ENCODE measurements at regions not wholly inside any gene's neighbourhood (a gene's known extent, or its start where the extent isn't known, plus 50 kb on each side); places are given as distances from the start of the nearest gene placed in this dataset.
"Not testable (repeated sequence)": the region's sequence is repeated elsewhere in the genome, so short reads cannot be mapped to it uniquely, and the experiment has no call there.

- not testable (repeated sequence) for H3K36me3 Mint-ChIP-seq (ENCODE audit: unreplicated experiment); DNase-seq (ENCODE audit: extremely low spot score, unreplicated experiment); H3K27me3 Mint-ChIP-seq (ENCODE audit: unreplicated experiment); H3K4me1 Mint-ChIP-seq (ENCODE audit: unreplicated experiment); H3K27ac Mint-ChIP-seq (ENCODE audit: unreplicated experiment); H3K4me3 Mint-ChIP-seq (ENCODE audit: unreplicated experiment)
- H3K9me3 Mint-ChIP-seq (ENCODE audit: unreplicated experiment): peaks cover 60% of the 10 kb centered on the region
Observed at GRCh38 chr4:49575250-49575649, 589.2 kb downstream of the CWH43 start.

- H3K27me3 Mint-ChIP-seq (ENCODE audit: unreplicated experiment); DNase-seq (ENCODE audit: extremely low spot score, unreplicated experiment); H3K4me3 Mint-ChIP-seq (ENCODE audit: unreplicated experiment); H3K36me3 Mint-ChIP-seq (ENCODE audit: unreplicated experiment); H3K27ac Mint-ChIP-seq (ENCODE audit: unreplicated experiment); H3K4me1 Mint-ChIP-seq (ENCODE audit: unreplicated experiment): not testable (repeated sequence)
- peaks cover 43% of the 10 kb centered on the region for H3K9me3 Mint-ChIP-seq (ENCODE audit: unreplicated experiment)
Observed at GRCh38 chr4:49578371-49578770, 592.3 kb downstream of the CWH43 start.

GRCh38 chr4:49578899-49579298 is 592.8 kb downstream of the CWH43 start:
- DNase-seq (ENCODE audit: extremely low spot score, unreplicated experiment): peak; percentile 74
- H3K27ac Mint-ChIP-seq (ENCODE audit: unreplicated experiment); H3K4me1 Mint-ChIP-seq (ENCODE audit: unreplicated experiment); H3K36me3 Mint-ChIP-seq (ENCODE audit: unreplicated experiment); H3K4me3 Mint-ChIP-seq (ENCODE audit: unreplicated experiment); H3K27me3 Mint-ChIP-seq (ENCODE audit: unreplicated experiment): not testable (repeated sequence)
- peaks cover 39% of the 10 kb centered on the region for H3K9me3 Mint-ChIP-seq (ENCODE audit: unreplicated experiment)

GRCh38 chr4:49580166-49580565 is 594.1 kb downstream of the CWH43 start:
- not testable (repeated sequence) for H3K27me3 Mint-ChIP-seq (ENCODE audit: unreplicated experiment); H3K27ac Mint-ChIP-seq (ENCODE audit: unreplicated experiment); H3K4me3 Mint-ChIP-seq (ENCODE audit: unreplicated experiment); H3K4me1 Mint-ChIP-seq (ENCODE audit: unreplicated experiment); H3K36me3 Mint-ChIP-seq (ENCODE audit: unreplicated experiment)
- H3K9me3 Mint-ChIP-seq (ENCODE audit: unreplicated experiment): peaks cover 30% of the 10 kb centered on the region
- peak; percentile 84 for DNase-seq (ENCODE audit: extremely low spot score, unreplicated experiment)

GRCh38 chr4:49588401-49588800 is 602.3 kb downstream of the CWH43 start:
- not testable (repeated sequence) for H3K9me3 Mint-ChIP-seq (ENCODE audit: unreplicated experiment); H3K27me3 Mint-ChIP-seq (ENCODE audit: unreplicated experiment)

GRCh38 chr4:49618436-49618835 is 632.4 kb downstream of the CWH43 start:
- H3K36me3 Mint-ChIP-seq (ENCODE audit: unreplicated experiment); H3K27me3 Mint-ChIP-seq (ENCODE audit: unreplicated experiment); H3K4me3 Mint-ChIP-seq (ENCODE audit: unreplicated experiment); H3K27ac Mint-ChIP-seq (ENCODE audit: unreplicated experiment); DNase-seq (ENCODE audit: extremely low spot score, unreplicated experiment); H3K4me1 Mint-ChIP-seq (ENCODE audit: unreplicated experiment); H3K9me3 Mint-ChIP-seq (ENCODE audit: unreplicated experiment): not testable (repeated sequence)

More at GRCh38 chr4:49588401-49588800, 602.3 kb downstream of the CWH43 start:
- H3K4me3 Mint-ChIP-seq (ENCODE audit: unreplicated experiment); H3K4me1 Mint-ChIP-seq (ENCODE audit: unreplicated experiment); DNase-seq (ENCODE audit: extremely low spot score, unreplicated experiment); H3K27ac Mint-ChIP-seq (ENCODE audit: unreplicated experiment); H3K36me3 Mint-ChIP-seq (ENCODE audit: unreplicated experiment): not testable (repeated sequence)

- not testable (repeated sequence) for H3K27ac Mint-ChIP-seq (ENCODE audit: unreplicated experiment); DNase-seq (ENCODE audit: extremely low spot score, unreplicated experiment); H3K27me3 Mint-ChIP-seq (ENCODE audit: unreplicated experiment); H3K4me3 Mint-ChIP-seq (ENCODE audit: unreplicated experiment); H3K36me3 Mint-ChIP-seq (ENCODE audit: unreplicated experiment); H3K4me1 Mint-ChIP-seq (ENCODE audit: unreplicated experiment)
- peaks cover 15% of the 10 kb centered on the region for H3K9me3 Mint-ChIP-seq (ENCODE audit: unreplicated experiment)
Observed at GRCh38 chr4:49626478-49626877, 640.4 kb downstream of the CWH43 start.
